GM19452 (cell line): ENCODE measurements at regions not wholly inside any gene's neighbourhood (a gene's known extent, or its start where the extent isn't known, plus 50 kb on each side); places are given as distances from the start of the nearest gene placed in this dataset.

Source experiments
- ATAC-seq: cut with Tn5 transposase; IDR thresholded peaks from one replicate; pipeline ENCODE4 v1.9.1; 2021; ENCODE audit not compliant: unreplicated experiment

- ATAC-seq, result no peak
Observed at GRCh38 chr1:50358962-50359361, 64.3 kb downstream of the DMRTA2 start.

- no peak for ATAC-seq
Observed at GRCh38 chr1:50357186-50357585, 66.1 kb downstream of the DMRTA2 start.

- ATAC-seq, result no peak
Observed at GRCh38 chr1:50354813-50355212, 68.4 kb downstream of the DMRTA2 start.

GRCh38 chr1:50352428-50352827 is 70.8 kb downstream of the DMRTA2 start:
- no peak for ATAC-seq

GRCh38 chr1:50350868-50351267 is 72.4 kb downstream of the DMRTA2 start:
- ATAC-seq, result no peak

- no peak for ATAC-seq
Observed at GRCh38 chr1:50350421-50350820, 72.8 kb downstream of the DMRTA2 start.

- no peak for ATAC-seq
Observed at GRCh38 chr1:50349242-50349565, 74.0 kb downstream of the DMRTA2 start.

- no peak for ATAC-seq
Observed at GRCh38 chr1:50348449-50349241, 74.6 kb downstream of the DMRTA2 start.

- ATAC-seq, result no peak
Observed at GRCh38 chr1:50347933-50348332, 75.3 kb downstream of the DMRTA2 start.

- ATAC-seq, result no peak
Observed at GRCh38 chr1:50346621-50347020, 76.6 kb downstream of the DMRTA2 start.

GRCh38 chr1:50343323-50343722 is 79.9 kb downstream of the DMRTA2 start:
- ATAC-seq, result no peak

GRCh38 chr1:50342525-50342924 is 80.7 kb downstream of the DMRTA2 start:
- no peak for ATAC-seq

GRCh38 chr1:50335036-50335435 is 88.2 kb downstream of the DMRTA2 start:
- no peak for ATAC-seq

GRCh38 chr1:50333595-50333974 is 89.7 kb downstream of the DMRTA2 start:
- peak; percentile 91 for ATAC-seq

GRCh38 chr1:50332941-50333594 is 90.2 kb downstream of the DMRTA2 start:
- ATAC-seq, result peak; percentile 78

- ATAC-seq, result no peak
Observed at GRCh38 chr1:50329332-50329932, 93.8 kb downstream of the DMRTA2 start.

GRCh38 chr1:50328552-50328951 is 94.7 kb downstream of the DMRTA2 start:
- no peak for ATAC-seq

- ATAC-seq, result no peak
Observed at GRCh38 chr1:50326026-50326425, 97.2 kb downstream of the DMRTA2 start.

GRCh38 chr1:50322579-50322978 is 100.7 kb downstream of the DMRTA2 start:
- no peak for ATAC-seq

GRCh38 chr1:50318428-50318827 is 104.8 kb downstream of the DMRTA2 start:
- ATAC-seq, result no peak

GRCh38 chr1:50308878-50309277 is 114.4 kb downstream of the DMRTA2 start:
- no peak for ATAC-seq

- ATAC-seq, result no peak
Observed at GRCh38 chr1:50305808-50306207, 117.4 kb downstream of the DMRTA2 start.
